ENCODE measurements at regions not wholly inside any gene's neighbourhood (a gene's known extent, or its start where the extent isn't known, plus 50 kb on each side); places are given as distances from the start of the nearest gene placed in this dataset.

- no peak for TF ChIP-seq BRF2 (IDR thresholded peaks at IDR 0.05; ENCODE audit: borderline replicate concordance, insufficient read depth, insufficient read length)
- TF ChIP-seq ATF3 (IDR thresholded peaks at IDR 0.05): peak; percentile 70
- no peak for TF ChIP-seq ATF3 (CRISPR knock-in tag; conservative IDR thresholded peaks at IDR 0.05)
- TF ChIP-seq ARID1B (IDR thresholded peaks at IDR 0.05): 0 out of 2 replicates have a peak, but pooled peaks have one; percentile 13
Measured at GRCh38 chr2:133986081-133986837, 267.6 kb upstream of the MGAT5 start (continued).

- ChIA-PET POLR2A (no interaction called here), CTCF (ENCODE audit: low intra/inter-chr PET ratio) (no interaction called here)
- no peak for ATAC-seq
- no peak overlapping the region for H3K27ac ChIP-seq (ENCODE audit: extremely low read depth, low read depth, low read length)
- TF ChIP-seq HIVEP1 (CRISPR knock-in tag; IDR thresholded peaks at IDR 0.05) (no peak), TAF1 (IDR thresholded peaks at IDR 0.05; ENCODE audit: control insufficient read depth, extremely low read depth, insufficient read depth, low read length, severe bottlenecking) (no peak), ZNF140 (CRISPR knock-in tag; IDR thresholded peaks at IDR 0.05) (no peak), LCOR (CRISPR knock-in tag; IDR thresholded peaks at IDR 0.05) (no peak), TEAD1 (CRISPR knock-in tag; IDR thresholded peaks at IDR 0.05) (no peak), ZNF445 (CRISPR knock-in tag; IDR thresholded peaks at IDR 0.05; ENCODE audit: low read depth) (no peak), DMBX1 (CRISPR knock-in tag; IDR thresholded peaks at IDR 0.05; ENCODE audit: borderline replicate concordance) (no peak), TEAD4 (IDR thresholded peaks at IDR 0.05; ENCODE audit: low read length) (no peak), TEAD4 (CRISPR knock-in tag; IDR thresholded peaks at IDR 0.05; ENCODE audit: borderline replicate concordance) (no peak), MYBL2 (IDR thresholded peaks at IDR 0.05; ENCODE audit: low read depth) (no peak), MYBL2 (CRISPR knock-in tag; IDR thresholded peaks at IDR 0.05; ENCODE audit: borderline replicate concordance) (no peak)
- no peaks in the 10 kb centered on the region for H4K20me1 ChIP-seq (replicated peaks; ENCODE audit: control insufficient read depth, insufficient read depth, low read length)
- H3K4me3 ChIP-seq: no peak overlapping the region
- H3K9me1 ChIP-seq (ENCODE audit: control insufficient read depth, insufficient read depth, low read length): no peaks in the 10 kb centered on the region
- DNase-seq (ENCODE audit: extremely low read depth in 1 of 4, low spot score in 3 of 4): no peak
- no peaks in the 10 kb centered on the region for H3K36me3 ChIP-seq (ENCODE audit: control insufficient read depth, insufficient read depth, low read length)
- H3K4me1 ChIP-seq (replicated peaks in 1 of 2; ENCODE audit: control insufficient read depth in 2 of 2, insufficient read depth in 2 of 2, low read length in 2 of 2): peaks cover 0 to 4% of the 10 kb centered on the region in 2 experiments; a peak in 2 of 5 replicates
- H3K4me2 ChIP-seq (ENCODE audit: insufficient read depth, low read length): no peak overlapping the region
- H3K9me3 ChIP-seq (replicated peaks; ENCODE audit: control insufficient read depth, insufficient read depth, low read depth, low read length): no peaks in the 10 kb centered on the region; the same call in 1 of the 2 replicates
- H2AFZ ChIP-seq (ENCODE audit: low read depth, low read length): no peak overlapping the region
- in situ Hi-C loops (cut with MboI): no loop called here
- H3K27me3 ChIP-seq (ENCODE audit: control insufficient read depth in 2 of 2, insufficient read depth in 2 of 2, low read length in 2 of 2): no peaks in the 10 kb centered on the region
- BruUV-seq (replicated peaks): no TSS peak
- FAIRE-seq: no peak
- no peaks in the 10 kb centered on the region for H3K79me2 ChIP-seq (ENCODE audit: control insufficient read depth, insufficient read depth, low read length)
- WGBS (ENCODE audit: insufficient coverage, low coverage, missing lambda C conversion rate): 4% methylated on average over 11 of the region's 11 CpGs
- no peak overlapping the region for H3K9ac ChIP-seq (ENCODE audit: insufficient read depth in 1 of 2, low read depth in 2 of 2, low read length in 2 of 2)
- intact Hi-C loops (cut with micrococcal nuclease): no loop called here
Measured at GRCh38 chr2:133986881-133987795, 266.7 kb upstream of the MGAT5 start.
